Activated CD4-positive, CD25-positive, alpha-beta regulatory T cell treated with anti-CD3 and anti-CD28 coated beads, Interleukin-2, amount 50 U/mL, for 24 hours (primary cell): ENCODE measurements at regions not wholly inside any gene's neighbourhood (a gene's known extent, or its start where the extent isn't known, plus 50 kb on each side); places are given as distances from the start of the nearest gene placed in this dataset.
A peak's percentile ranks its signal among the peaks of the same experiment; 100 is the strongest.

Experiments
- ATAC-seq, 2 donors: fragments of 150-1000 bp; cut with Tn5 transposase; one replicate each; pipeline ENCODE4 v1.10.0; 2021; ENCODE audit warnings: mild to moderate bottlenecking in 1 of 2, moderate library complexity in 1 of 2

DNA sequence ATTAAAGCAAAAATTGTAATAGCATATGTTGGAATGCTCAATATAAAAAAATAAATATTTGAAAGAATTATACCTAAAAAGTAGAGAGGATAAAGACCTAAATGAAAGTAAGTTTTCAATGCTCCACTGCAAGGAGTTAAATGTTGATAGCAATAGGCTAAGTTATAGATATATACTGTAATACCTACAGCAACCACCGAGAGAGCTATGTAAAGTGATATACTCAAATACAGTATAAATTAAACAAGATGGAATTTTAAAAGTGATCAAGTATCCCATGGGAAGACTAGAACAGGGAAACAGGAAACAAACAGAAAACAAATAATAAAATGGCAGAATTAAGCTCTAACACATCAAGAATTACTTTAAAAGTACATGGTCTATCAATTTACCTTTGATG lies 73.9 kb downstream of the CASP3 start:
- ATAC-seq: peak in 1 of 2 donors; percentile 33

- peak in 1 of 2 donors; percentile 53 for ATAC-seq
Observed at GRCh38 chr4:184574861-184575260, 74.4 kb downstream of the CASP3 start.

GRCh38 chr4:184573701-184574100 lies 75.5 kb downstream of the CASP3 start:
- ATAC-seq: peak; percentile 48 to 63

DNA sequence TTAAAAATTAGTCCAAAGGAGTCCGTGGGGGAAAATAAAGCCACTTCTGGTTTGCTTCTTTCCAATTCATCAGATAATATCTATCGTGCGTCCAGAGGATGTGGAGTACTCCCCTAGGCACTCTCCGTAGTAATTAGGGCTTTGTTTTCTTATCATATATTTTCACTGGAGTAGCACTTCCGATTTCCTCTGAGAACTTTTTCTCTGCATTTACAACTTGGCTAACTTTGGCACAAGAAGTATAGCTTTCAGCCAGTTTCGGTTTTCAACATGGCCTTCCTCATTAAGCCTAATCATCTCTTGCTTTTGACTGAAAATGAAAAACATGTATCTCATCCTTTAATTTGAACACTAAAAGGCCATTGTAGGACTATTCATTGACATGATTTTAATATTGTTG lies 80.5 kb downstream of the CASP3 start:
- no peak for ATAC-seq

DNA sequence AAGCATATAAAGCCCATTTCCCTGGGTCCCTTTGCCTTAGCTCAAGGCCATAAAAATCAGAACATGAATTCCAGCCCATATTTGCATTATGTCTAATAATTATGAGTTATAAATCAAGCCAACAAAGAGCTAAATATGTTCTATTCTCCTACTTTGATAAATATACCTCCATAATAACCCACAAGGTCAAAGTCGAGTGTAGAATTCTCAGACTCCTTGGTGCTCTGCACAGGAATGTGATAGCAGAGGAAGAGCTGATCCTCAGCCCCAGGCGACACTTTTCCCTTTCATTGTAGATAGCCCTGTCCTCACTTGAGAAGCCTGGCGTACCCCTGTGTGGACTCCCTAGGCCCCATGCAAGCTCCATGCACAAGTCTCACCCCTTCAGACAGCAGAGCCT lies 85.6 kb downstream of the CASP3 start:
- ATAC-seq: no peak

DNA sequence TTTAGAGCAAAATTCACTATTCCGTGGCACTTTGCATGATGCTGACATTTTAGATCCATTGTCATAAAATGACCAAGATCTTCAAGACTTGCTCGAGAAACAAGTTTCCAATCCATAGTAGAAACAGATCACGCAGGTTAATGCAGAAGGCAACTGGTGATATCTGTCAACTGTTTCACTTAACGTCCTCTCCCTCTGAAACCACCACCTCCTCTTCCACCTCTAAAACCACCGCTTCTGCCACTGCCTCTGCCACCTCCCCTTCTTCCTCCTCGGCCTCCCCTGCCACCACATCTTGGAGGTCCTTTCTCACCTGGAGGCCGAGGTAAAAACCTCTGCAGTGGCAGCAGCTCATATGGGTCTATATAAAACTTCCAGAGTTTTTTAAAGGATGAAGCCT lies 84.6 kb upstream of the IRF2 start:
- ATAC-seq: no peak

GRCh38 chr4:184553891-184554290 lies 79.5 kb upstream of the IRF2 start:
- no peak for ATAC-seq

- no peak for ATAC-seq
Observed at GRCh38 chr4:184550476-184550875, 76.1 kb upstream of the IRF2 start.

GRCh38 chr4:184548648-184549341 lies 74.4 kb upstream of the IRF2 start:
- ATAC-seq: no peak

DNA sequence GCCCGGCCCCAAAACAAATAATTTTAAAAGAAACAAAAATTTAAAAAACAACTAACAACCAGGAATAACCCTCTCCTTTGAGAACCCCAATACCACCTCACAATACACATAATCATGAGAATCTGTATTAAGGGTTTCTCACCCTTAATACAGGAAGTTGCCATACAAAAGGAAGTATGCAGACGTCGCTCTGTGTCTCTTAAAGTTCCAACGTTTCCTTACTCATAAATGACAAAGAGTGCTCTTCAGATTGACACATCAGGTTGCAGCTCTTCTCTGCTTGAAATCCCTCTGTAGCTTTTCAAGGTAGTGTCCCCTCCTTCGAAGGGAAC lies 73.9 kb upstream of the IRF2 start:
- ATAC-seq: no peak

- no peak for ATAC-seq
Observed at GRCh38 chr4:184544788-184545409, 70.5 kb upstream of the IRF2 start.

DNA sequence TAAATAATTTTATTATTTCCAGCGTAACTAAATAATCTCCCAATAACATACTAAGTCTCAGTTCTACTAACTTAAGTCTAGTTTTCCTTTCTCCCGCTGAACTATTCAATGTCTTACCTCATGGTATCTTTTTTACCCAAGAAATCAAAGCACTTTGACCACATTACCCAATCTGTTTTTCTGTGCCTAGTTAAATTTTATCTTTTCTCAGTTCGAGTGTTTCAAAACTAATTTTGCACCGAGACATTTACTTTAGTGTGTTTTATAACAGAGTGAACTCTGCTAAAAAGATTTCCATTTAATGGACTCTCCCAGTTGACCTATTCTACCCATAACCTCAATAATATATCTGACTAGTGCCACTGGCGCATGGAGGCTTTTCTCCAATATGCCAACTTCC lies 67.6 kb upstream of the IRF2 start:
- no peak for ATAC-seq

DNA sequence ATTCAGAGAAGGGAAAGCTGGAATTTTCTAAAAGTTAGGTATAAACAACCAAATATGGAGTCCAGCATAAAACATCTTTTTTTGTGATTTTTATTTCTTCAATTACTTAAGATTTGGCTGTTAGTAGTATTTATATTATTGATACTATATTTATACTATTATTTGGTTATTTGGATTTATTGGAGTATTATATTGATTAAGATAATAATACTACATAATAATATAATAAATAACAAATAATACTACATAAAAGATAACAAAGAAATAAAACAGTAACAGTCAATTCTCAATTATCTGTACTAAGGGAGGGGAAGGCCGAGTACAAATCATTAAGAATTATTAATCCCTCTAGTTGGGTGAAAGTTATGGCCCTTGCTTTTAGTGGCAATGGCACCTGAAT lies 66.0 kb upstream of the IRF2 start:
- ATAC-seq: no peak

DNA sequence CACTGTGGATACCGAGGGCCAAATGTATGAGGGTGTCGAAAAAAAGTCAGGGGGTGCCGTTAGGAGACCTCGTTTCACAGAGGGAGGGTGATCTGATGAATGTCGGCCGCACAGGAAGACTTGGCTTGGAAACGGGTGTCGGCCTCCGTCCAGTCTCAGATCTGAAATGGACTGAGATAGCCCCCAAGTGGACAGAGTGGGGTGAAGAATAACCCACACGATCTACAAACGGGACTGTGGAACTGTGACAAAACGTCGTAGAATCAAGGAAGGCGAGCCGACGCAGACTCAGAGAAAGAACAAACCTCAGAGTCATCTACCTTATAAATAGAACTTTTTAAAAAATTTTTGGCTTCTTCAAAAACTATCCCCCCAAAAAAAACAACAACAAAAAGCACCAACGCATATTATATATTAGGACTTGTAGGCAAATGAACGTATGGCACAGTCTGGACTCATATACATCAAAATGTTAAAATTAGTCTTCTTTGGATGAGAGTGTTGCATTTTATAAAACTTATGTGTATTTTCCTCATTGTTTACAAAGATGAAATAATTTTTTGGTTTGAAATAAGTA lies 63.8 kb upstream of the IRF2 start:
- peak; percentile 55 to 67 for ATAC-seq

DNA sequence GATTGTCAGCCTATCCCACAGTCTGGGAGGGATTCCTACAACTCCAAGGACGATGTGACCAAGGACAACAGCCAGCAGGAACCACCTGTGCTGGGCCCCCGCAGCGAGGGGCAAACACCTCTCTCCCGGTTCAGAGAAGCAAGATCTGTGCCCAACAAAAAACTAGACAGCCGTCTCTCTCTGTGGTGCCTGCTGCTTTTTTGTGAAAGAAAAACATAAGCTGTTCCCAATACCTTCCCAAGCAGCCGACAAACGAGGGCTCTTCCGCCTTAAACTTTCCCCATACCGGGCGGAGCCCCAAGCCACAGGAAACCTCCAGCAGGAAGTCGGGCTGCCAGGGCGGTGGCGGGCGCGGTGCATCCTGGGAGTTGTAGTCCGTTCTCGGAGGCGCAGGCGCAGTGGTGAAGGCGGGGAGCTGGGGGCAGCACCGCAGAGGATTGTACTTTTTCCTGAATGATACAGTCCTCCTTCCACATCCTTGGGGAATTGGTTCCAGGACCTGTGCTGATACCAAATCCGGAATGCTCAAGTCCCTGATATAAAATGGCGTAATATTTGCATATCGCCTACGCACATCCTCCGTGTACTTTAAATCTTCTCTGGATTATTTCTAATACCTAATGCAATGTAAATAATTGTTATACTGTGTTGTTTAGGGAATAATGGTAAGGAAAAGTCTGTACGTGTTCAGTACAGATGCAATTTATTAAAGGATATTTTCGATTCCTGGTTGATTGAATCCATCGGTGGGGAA lies 63.1 kb upstream of the IRF2 start:
- ATAC-seq: peak; percentile 70 to 76

DNA sequence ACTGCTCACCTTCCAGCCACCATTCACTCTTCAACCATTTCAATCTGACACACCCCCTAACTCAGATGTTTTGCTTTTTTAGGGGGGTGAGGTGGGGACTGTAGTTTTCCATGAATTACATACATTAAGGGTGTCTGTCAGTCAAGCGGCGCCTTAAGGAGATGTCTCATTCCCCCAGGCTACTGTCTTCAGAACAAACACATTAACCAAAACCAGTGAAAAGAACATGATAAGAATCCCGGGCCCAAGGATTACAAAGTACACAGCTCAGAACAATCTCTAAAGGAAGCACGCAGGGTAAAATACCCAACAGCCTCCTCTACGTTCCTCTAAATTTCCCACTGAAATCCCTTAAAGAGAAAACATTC lies 62.5 kb upstream of the IRF2 start:
- peak in 1 of 2 donors; percentile 2 for ATAC-seq

DNA sequence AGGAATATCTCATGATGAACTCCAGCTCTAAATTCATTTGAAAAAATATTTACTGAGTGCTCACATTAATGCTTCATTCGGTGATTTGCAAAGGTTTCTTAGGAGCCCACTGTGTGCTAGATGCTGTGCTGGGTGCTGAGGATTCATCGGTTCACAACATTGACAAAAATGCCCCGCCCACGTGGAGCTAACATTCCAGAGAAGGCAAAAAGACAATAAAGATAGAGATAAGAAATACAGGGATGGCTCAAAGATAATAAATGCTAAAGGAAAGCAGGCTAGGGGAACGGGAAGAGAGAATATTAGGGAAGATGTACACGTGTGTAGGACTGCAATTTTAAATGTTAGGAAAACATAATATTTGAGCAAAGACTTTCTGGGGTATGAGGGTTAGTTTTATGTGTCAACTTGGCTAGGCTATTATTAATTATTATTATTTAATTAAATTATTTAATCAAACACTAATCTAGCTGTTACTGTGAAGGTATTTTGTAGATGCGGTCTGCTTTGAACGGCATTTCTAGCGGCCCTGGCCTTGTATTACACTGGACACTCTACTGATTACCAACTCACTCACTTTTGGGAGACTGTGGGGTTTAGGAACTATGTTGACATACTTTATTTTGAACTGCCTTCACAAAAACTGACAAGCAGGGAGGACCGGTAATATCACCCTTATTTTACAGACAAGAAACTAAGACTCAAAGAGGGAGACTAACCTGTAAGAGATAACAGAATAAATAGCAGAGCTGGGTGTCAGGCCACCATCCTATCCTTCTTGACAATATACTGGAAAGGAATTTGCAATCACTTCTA lies 61.9 kb upstream of the IRF2 start:
- ATAC-seq: no peak

DNA sequence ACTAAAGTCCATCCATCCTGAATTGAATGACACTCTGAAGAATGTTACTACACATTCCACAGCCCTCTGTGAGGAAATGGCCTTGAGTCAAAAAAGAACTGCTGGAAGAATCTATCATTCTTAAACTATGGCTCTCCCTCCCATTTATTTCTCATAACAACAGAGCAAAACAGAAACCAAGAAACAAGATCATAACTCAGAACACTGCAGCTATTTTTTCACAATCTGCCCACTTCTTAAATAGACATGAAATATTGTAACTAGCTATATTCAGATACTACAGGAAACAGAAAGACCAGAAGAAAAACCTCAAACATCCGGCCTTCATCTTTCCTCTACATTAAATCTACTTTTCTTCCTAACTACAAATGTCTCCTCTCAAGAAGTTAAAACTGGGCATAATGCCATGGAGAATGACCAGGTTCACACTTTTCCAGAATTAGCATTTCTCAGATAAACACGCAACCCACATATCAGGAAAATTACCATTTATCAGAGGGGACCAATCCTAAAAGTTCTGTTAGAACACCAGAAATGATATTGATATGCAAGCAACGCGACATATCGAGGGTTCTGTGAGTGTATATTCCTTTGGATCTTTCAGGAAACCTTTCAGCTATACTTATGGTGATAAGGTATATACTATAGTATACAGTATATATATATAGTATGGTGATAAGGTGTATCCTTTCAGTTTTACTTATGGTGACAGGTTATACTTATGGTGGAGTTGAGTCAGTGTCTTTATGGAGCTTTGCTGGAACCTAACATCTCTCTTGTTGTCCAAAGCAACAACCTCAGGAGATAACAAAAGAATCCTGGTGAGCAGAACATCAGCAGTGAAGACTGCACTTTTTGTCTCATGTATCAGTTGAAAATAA lies 60.4 kb upstream of the IRF2 start:
- ATAC-seq: peak; percentile 51 to 62

GRCh38 chr4:184533908-184534307 lies 59.6 kb upstream of the IRF2 start:
- ATAC-seq: no peak

DNA sequence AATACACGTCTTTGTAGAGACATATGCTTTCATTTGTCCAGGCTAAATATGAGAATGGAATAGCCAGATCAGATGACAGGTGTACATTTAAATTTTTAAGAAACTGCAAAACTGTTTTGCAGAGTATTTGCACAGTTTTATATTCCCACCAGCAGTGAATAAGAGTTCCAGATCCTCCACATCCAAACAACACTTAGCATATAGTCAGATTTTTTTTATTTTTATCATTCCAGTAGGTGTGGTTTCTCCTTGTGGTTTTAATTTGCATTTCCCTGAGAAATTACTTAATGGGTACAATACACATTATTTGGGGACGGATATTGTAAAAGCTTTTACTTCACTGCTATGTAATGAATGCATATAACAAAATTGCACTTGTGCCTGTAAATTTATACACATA lies 56.7 kb upstream of the IRF2 start:
- no peak for ATAC-seq

DNA sequence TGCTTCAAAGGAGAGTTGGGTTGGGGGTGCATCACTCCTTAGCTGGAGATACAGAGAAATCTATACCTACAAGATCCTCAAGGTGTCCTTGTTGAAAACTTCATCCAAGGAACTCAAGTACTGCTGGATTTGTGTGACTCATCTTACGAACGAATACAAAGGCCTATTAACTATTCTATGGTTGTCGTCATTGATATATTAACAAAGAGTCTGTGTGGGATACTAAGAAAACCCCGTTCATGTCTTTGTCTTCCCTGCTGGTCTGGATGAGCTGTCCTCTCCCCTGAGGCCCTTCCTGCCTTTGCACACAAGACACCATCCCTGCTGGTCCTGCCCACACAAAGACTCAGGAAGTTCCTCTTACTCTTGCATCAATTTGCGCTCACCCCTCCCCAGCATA lies 54.9 kb upstream of the IRF2 start:
- no peak for ATAC-seq

DNA sequence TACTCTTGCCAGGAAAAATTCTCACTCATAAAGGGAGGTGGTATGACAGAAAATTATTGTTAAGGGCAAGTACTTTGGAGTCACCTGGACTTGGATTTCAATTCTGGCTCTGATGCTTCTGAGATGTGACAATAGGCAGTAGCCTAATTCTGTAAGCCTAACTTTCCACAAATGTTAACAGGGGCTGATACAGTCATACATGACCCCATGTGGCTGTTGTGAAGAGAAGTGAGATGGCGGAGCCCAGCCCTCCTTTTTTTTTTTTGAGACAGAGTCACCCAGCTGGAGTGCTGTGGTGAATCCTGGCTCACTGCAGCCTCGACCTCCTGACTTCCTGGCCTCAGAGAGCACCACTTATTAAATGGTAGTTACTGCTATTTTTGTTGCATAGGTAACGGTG lies 54.4 kb upstream of the IRF2 start:
- no peak for ATAC-seq
